Esophagus (tissue), 2 donors: ENCODE measurements at regions not wholly inside any gene's neighbourhood (a gene's known extent, or its start where the extent isn't known, plus 50 kb on each side); places are given as distances from the start of the nearest gene placed in this dataset.

ENCODE experiments used
- H3K27ac ChIP-seq, 2 donors: one replicate each; pipeline ENCODE4 v1.5.1; 2013; ENCODE audit warnings: low read depth in 2 of 2, mild to moderate bottlenecking in 2 of 2, inconsistent platforms in 1 of 2, low read length in 1 of 2, moderate library complexity in 1 of 2
- H3K27me3 ChIP-seq, 2 donors: one replicate each; pipeline ENCODE4 v1.6.1; 2013; ENCODE audit warnings: low read length in 2 of 2, control low read depth in 1 of 2, mild to moderate bottlenecking in 1 of 2; ENCODE audit not compliant: insufficient read depth in 2 of 2, control insufficient read depth in 1 of 2
- H3K36me3 ChIP-seq, 2 donors: one replicate each; pipeline ENCODE4 v1.6.1; 2013; ENCODE audit warnings: low read length in 1 of 2; ENCODE audit not compliant: control insufficient read depth in 2 of 2, insufficient read depth in 2 of 2
- H3K4me1 ChIP-seq, 2 donors: one replicate each; pipeline ENCODE4 v1.6.1; 2013; ENCODE audit warnings: low read length in 1 of 2; ENCODE audit not compliant: control insufficient read depth in 2 of 2, insufficient read depth in 2 of 2
- H3K4me3 ChIP-seq, 2 donors: one replicate each; pipeline ENCODE4 v1.5.1; 2013; ENCODE audit warnings: low read length in 2 of 2, mild to moderate bottlenecking in 2 of 2, low read depth in 1 of 2, moderate library complexity in 1 of 2
- H3K9me3 ChIP-seq, 2 donors: one replicate each; pipeline ENCODE4 v1.6.1; 2013; ENCODE audit warnings: mild to moderate bottlenecking in 2 of 2, low read depth in 1 of 2, low read length in 1 of 2, moderate library complexity in 1 of 2; ENCODE audit not compliant: control insufficient read depth in 2 of 2, insufficient read depth in 1 of 2
- WGBS, 2 donors: extraction: QIAGEN DNeasy Blood & Tissue Kit; methylation state at CpG; one replicate each; pipeline ENCODE4 v1.1.7; 2013; 5-methylcytosine and 5-hydroxymethylcytosine counted together
- donor health status: healthy with polysubstance abuse.
- donor health status: Bipolar disorder and iron deficiency.

DNA sequence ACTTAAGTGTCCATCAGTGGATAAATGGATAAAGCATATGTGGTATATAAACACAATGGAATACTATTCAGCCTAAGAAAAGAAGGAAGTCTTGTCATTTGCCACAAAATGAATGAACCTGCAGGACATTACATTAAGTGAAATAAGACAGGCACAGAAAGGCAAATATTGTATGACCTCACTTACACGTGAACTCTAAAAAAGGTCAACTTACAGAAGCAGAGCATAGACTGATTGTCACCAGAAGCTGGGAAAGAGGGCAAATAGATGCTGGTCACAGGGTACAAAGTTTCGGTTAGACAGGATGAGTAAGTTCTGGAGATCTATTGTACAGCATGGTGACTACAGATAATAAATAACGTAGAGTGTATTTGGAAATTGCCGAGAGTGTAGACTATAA lies 247.7 kb downstream of the RAB28 start:
- Histone ChIP-seq H3K4me1 (no peaks in the 10 kb centered on the region), H3K4me3 (no peak overlapping the region), H3K27me3 (no peaks in the 10 kb centered on the region), H3K36me3 (no peaks in the 10 kb centered on the region), H3K9me3 (no peaks in the 10 kb centered on the region), H3K27ac (no peak overlapping the region)
- 90 to 94% methylated on average over 4 of the region's 4 CpGs for WGBS, 2 donors

DNA sequence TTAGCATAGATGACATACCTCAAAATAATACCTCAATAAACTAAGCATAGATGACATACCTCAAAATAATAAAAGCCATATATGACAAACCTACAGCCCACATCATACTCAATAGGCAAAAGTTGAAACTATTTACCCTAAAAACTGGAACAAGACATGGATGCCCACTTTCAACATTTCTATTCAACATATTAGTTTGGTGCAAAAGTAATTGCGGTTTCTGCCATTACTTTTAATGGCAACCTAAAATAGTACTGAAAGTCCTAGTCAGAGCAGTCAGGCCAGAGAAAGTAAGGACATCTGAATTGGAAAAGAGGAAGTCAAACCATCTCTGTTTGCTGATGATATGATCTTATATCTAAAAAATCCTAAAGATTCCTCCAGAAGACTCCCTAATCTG lies 250.4 kb downstream of the RAB28 start:
- H3K4me3 ChIP-seq: no peak overlapping the region
- WGBS, 2 donors: 85 to 95% methylated on average over 1 of the region's 1 CpG
- no peaks in the 10 kb centered on the region for H3K27me3 ChIP-seq
- no peak overlapping the region for H3K27ac ChIP-seq
- no peaks in the 10 kb centered on the region for H3K4me1 ChIP-seq
- no peaks in the 10 kb centered on the region for H3K9me3 ChIP-seq
- no peaks in the 10 kb centered on the region for H3K36me3 ChIP-seq

- Histone ChIP-seq H3K4me1 (no peaks in the 10 kb centered on the region), H3K9me3 (no peaks in the 10 kb centered on the region), H3K4me3 (no peak overlapping the region), H3K27me3 (no peaks in the 10 kb centered on the region), H3K27ac (no peak overlapping the region), H3K36me3 (no peaks in the 10 kb centered on the region)
- WGBS, 2 donors: 91 to 93% methylated on average over 4 of the region's 4 CpGs
Observed at GRCh38 chr4:13219971-13220370, 264.2 kb downstream of the RAB28 start.

DNA sequence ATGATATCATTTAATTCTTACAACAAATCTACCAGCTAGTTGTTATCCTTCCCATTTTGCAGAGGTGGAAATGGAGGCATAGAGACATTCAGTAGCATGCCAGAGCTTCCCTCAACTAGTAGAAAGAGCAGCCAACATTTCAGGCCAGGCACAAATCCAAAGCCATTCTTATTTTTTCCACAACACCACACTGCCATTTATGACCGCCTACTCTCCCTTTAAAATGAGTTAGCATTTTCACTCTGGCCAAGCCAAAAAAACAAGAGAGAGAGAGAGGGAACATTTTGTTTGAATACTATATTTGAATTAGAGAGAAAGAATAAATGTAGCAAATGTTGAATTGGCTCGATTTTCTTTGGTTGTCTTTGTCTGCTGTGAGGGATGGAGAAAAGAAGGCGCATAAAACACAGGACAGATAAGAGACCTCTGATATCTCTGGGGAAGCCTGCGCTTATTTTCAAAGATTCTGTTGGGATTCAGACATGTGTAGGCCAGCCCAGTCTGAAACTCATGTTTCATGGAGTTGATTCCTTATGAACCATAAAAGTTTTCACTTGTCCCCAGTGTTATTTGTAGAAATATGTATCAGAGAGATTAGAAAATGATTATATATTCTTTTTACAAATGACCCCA lies 265.7 kb downstream of the RAB28 start:
- Histone ChIP-seq H3K36me3 (no peaks in the 10 kb centered on the region), H3K27me3 (no peaks in the 10 kb centered on the region), H3K4me1 (no peaks in the 10 kb centered on the region), H3K4me3 (no peak overlapping the region), H3K27ac (no peak overlapping the region), H3K9me3 (no peaks in the 10 kb centered on the region)
- WGBS, 2 donors: 60 to 67% methylated on average over 4 of the region's 4 CpGs

GRCh38 chr4:13215560-13215959 lies 268.6 kb downstream of the RAB28 start:
- WGBS, 2 donors: 82 to 92% methylated on average over 5 of the region's 5 CpGs
- no peaks in the 10 kb centered on the region for H3K27me3 ChIP-seq
- no peak overlapping the region for H3K4me3 ChIP-seq
- no peak overlapping the region for H3K27ac ChIP-seq
- no peaks in the 10 kb centered on the region for H3K9me3 ChIP-seq
- H3K36me3 ChIP-seq: no peaks in the 10 kb centered on the region
- H3K4me1 ChIP-seq: no peaks in the 10 kb centered on the region

- H3K27ac ChIP-seq: no peak overlapping the region
- H3K4me1 ChIP-seq: no peaks in the 10 kb centered on the region
- no peaks in the 10 kb centered on the region for H3K36me3 ChIP-seq
- H3K9me3 ChIP-seq: no peaks in the 10 kb centered on the region
- no peaks in the 10 kb centered on the region for H3K27me3 ChIP-seq
- 88 to 91% methylated on average over 1 of the region's 1 CpG for WGBS, 2 donors
- no peak overlapping the region for H3K4me3 ChIP-seq
Observed at GRCh38 chr4:13212936-13213335, 271.2 kb downstream of the RAB28 start.

DNA sequence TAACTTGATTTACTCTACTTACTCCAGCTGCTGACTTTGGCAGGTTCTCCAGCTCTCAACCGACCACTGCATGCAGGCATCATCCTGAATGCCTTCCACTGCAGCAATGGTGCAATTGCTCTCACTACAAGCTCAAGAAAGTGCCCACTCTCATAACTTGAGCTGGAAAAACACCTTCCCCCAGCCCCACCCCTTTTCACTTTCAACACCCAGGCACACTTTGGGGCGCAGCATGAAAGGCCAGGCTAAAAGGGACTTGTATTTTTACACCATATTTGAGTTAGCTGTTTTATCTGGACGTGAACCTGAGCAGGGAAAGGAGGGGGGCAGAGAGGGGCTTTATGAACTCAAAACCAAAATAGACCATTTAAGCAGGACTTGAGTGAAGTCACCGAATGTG lies 274.5 kb downstream of the RAB28 start:
- 83 to 84% methylated on average over 4 of the region's 4 CpGs for WGBS, 2 donors
- H3K36me3 ChIP-seq: no peaks in the 10 kb centered on the region
- no peak overlapping the region for H3K27ac ChIP-seq
- H3K9me3 ChIP-seq: no peaks in the 10 kb centered on the region
- no peaks in the 10 kb centered on the region for H3K27me3 ChIP-seq
- no peak overlapping the region for H3K4me3 ChIP-seq
- H3K4me1 ChIP-seq: no peaks in the 10 kb centered on the region

GRCh38 chr4:13208558-13209193 lies 275.5 kb downstream of the RAB28 start:
- Histone ChIP-seq H3K9me3 (no peaks in the 10 kb centered on the region), H3K4me3 (no peak overlapping the region), H3K27me3 (no peaks in the 10 kb centered on the region), H3K27ac (no peak overlapping the region), H3K4me1 (no peaks in the 10 kb centered on the region), H3K36me3 (no peaks in the 10 kb centered on the region)
- WGBS, 2 donors: 91 to 94% methylated on average over 3 of the region's 3 CpGs

- Histone ChIP-seq H3K4me3 (no peak overlapping the region), H3K9me3 (no peaks in the 10 kb centered on the region), H3K4me1 (no peaks in the 10 kb centered on the region), H3K27ac (no peak overlapping the region), H3K27me3 (no peaks in the 10 kb centered on the region), H3K36me3 (no peaks in the 10 kb centered on the region)
- 50 to 78% methylated on average over 1 of the region's 1 CpG for WGBS, 2 donors
Observed at GRCh38 chr4:13207226-13207625, 276.9 kb downstream of the RAB28 start.

- 87 to 90% methylated on average over 1 of the region's 1 CpG for WGBS, 2 donors
Observed at GRCh38 chr4:13203101-13203500, 281.0 kb downstream of the RAB28 start.

More at GRCh38 chr4:13203101-13203500, 281.0 kb downstream of the RAB28 start:
- Histone ChIP-seq H3K4me3 (no peak overlapping the region), H3K27ac (no peak overlapping the region), H3K36me3 (no peaks in the 10 kb centered on the region), H3K4me1 (no peaks in the 10 kb centered on the region), H3K9me3 (no peaks in the 10 kb centered on the region), H3K27me3 (no peaks in the 10 kb centered on the region)
